B cell (primary cell): ENCODE measurements at regions not wholly inside any gene's neighbourhood (a gene's known extent, or its start where the extent isn't known, plus 50 kb on each side); places are given as distances from the start of the nearest gene placed in this dataset.

Experiments
- CTCF ChIP-seq: fragments of 200-600 bp; IDR thresholded peaks from one replicate; pipeline ENCODE4 v1.8.0; 2022; ENCODE audit warnings: antibody characterized with exemption, mild to moderate bottlenecking
- EZH2 ChIP-seq: IDR thresholded peaks from 2 replicates; pipeline ENCODE4 v1.6.1; 2012; ENCODE audit warnings: borderline replicate concordance, low read depth, mild to moderate bottlenecking, moderate library complexity, low read length; ENCODE audit not compliant: insufficient read depth, poor library complexity, severe bottlenecking

GRCh38 chr19:28199323-28199722 is 1013.6 kb downstream of the UQCRFS1 start:
- TF ChIP-seq CTCF (no peak), EZH2 (no peak)
